Stimulated activated CD8-positive, alpha-beta memory T cell treated with anti-CD3 and anti-CD28 coated beads, Interleukin-4, amount 100 ng/mL, for 24 hours (primary cell): ENCODE measurements at regions not wholly inside any gene's neighbourhood (a gene's known extent, or its start where the extent isn't known, plus 50 kb on each side); places are given as distances from the start of the nearest gene placed in this dataset.
"Not testable (repeated sequence)": the region's sequence is repeated elsewhere in the genome, so short reads cannot be mapped to it uniquely, and the experiment has no call there.

ENCODE experiments used
- DNase-seq: peaks from one replicate; pipeline ENCODE4 v3.0.0-alpha.2; 2020; ENCODE audit warnings: low read depth

GRCh38 chr16:16448423-16448822 lies 69.5 kb downstream of the NPIPA7 start:
- not testable (repeated sequence) for DNase-seq

GRCh38 chr16:16449712-16450237 lies 70.8 kb downstream of the NPIPA7 start:
- DNase-seq = not testable (repeated sequence)

DNA sequence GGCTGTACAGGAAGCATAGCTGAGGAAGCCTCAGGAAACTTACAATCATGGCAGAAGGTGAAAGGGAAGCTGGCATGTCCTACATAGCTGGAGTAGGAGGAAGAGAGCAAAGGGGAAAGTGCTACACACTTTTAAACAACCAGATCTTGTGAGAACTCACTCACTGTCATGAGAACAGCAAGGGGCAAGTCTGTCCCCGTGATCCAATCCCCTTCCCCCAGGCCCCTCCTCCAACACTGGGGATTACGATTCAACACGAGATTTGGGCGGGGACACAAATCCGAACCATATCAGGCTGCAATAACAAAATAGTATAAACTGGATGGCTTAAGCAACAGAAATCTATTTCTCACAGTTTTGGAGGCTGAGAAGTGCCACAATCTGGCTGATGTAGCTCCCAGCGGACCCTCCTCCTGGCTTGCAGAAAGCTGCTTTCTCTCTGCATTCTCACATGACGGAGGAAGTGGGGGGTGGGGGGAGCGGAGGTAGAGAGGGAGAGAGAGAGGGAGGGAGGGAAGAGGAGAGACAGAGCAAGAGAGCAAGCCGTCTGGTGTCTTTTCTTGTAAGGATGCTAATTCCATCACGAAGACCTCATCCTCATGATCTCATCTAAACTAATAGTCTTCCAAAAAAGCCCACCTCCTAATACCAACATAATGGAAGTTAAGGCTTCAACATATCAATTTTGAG lies 72.9 kb downstream of the NPIPA7 start:
- DNase-seq = not testable (repeated sequence)

DNA sequence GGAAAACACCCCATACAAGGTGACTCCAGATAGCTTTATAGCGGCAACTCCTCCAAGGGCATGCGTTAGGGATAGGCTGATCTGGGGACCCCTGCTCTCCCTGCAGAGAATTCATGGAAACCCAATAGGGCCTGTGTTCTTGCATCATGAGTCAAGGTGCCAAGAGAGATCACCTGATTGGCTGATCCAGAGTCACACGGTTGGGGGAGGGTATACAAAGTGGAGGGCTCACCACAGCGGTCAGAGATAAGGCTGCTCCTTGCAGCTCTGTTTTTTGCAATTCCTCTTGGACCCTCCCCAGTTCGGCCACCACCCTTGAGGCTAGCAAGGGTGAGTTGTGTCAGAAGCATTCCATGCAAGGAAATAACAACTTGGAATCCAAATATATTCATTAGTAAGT lies 79.6 kb downstream of the NPIPA7 start:
- not testable (repeated sequence) for DNase-seq

DNA sequence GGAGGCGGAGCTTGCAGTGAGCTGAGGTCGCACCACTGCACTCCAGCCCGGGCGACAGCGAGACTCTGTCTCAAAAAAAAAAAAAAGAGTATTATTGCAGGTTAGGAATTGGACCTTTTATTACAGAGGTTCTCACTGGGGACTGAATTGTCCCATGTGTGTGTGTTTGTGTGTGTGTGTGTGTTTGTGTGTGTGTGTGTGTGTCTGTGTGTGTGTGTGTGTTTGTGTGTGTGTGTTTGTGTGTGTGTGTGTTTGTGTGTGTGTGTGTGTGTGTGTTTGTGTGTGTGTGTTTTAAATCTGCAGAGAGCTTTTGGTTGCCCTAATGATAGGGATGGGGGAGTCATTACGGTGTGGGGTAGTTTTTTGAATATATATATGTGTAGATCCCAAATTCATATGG lies 84.9 kb downstream of the NPIPA7 start:
- DNase-seq = not testable (repeated sequence)

- not testable (repeated sequence) for DNase-seq
Observed at GRCh38 chr16:16488919-16489318, 110.0 kb downstream of the NPIPA7 start.

- DNase-seq = not testable (repeated sequence)
Observed at GRCh38 chr16:16489466-16489865, 110.5 kb downstream of the NPIPA7 start.

DNA sequence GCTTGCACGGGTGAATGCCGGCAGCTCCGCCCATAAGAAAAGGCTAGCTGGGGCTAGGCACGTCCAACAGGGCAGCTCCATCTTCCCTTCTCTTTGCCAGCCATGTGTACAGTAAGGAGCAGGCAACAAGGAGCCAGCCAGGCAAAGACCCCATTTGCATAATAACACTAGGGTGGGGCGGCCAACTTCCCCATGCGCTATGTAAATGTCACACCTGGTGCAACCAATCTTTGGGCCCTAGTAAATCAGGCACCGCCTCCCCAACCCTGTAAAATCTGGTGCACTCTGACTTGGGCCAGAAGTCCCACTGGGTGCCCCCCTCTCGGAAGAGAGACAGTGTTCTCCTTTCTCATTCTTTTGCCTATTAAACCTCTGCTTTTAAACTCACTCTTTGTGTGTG lies 115.2 kb downstream of the NPIPA7 start:
- DNase-seq = not testable (repeated sequence)

GRCh38 chr16:16494998-16495397 lies 116.1 kb downstream of the NPIPA7 start:
- DNase-seq = not testable (repeated sequence)

DNA sequence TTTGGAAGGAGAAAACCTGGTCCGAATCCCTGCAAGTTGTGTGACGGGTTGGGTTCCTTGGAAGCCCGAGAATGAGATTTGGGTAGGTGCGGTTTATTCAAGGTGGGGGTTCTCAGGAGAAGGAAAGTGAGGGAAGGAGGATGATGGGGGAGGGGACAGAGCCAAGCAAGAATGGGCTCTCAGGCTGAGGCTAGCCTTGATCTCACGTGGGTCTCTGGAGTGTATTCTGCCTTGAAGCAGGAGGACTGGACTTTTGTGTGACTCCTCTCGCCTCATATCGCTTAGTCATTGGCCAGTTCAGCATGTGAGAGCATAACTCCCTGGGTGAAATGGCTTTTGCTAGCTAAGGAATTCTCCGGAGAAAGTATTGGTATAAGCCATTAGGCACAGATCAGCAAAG lies 120.9 kb downstream of the NPIPA7 start:
- not testable (repeated sequence) for DNase-seq

- DNase-seq = not testable (repeated sequence)
Observed at GRCh38 chr16:16507041-16507440, 128.1 kb downstream of the NPIPA7 start.

GRCh38 chr16:16508344-16508743 lies 129.4 kb downstream of the NPIPA7 start:
- not testable (repeated sequence) for DNase-seq

DNA sequence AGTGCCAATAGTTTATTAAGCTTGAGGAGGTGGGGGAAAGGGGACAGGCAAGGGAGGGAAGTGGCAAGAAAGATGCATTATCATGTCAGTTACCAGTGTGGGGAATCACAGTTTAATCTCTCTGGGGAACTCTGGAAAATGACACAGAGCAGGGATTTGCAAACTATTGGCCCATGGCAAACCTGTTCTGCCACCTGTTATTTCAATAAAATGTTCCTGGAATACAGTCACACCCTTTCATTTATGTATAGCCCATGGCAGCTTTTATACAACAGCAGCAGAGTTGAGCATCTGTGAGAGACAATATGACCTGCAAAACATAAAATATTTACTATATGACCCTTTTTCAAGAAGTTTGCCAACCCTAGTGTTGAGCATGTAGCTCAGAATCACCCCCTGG lies 140.5 kb downstream of the NPIPA7 start:
- not testable (repeated sequence) for DNase-seq

- DNase-seq = not testable (repeated sequence)
Observed at GRCh38 chr16:16521239-16522002, 142.5 kb downstream of the NPIPA7 start.

- not testable (repeated sequence) for DNase-seq
Observed at GRCh38 chr16:16526998-16527397, 148.1 kb downstream of the NPIPA7 start.

DNA sequence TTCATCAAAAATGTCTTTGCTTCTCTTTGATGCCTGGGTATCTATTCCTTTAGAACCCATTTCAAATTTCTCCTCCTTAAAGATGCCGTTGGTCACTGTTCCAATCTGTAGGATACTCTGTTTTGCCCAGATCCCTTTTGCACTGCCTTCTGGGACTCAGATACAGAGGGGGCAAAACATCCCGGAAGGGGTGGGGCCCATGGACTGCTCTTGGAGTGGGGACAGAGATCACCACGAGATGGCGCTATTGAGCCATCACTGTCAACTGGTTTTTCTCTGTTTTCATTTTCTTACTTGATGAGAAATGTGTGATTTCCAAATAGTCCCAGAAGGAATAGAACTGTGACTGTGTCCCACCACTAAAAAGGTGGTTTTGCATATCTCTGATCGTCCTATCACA lies 151.8 kb downstream of the NPIPA7 start:
- DNase-seq = not testable (repeated sequence)

- DNase-seq = not testable (repeated sequence)
Observed at GRCh38 chr16:16535565-16535964, 156.6 kb downstream of the NPIPA7 start.

DNA sequence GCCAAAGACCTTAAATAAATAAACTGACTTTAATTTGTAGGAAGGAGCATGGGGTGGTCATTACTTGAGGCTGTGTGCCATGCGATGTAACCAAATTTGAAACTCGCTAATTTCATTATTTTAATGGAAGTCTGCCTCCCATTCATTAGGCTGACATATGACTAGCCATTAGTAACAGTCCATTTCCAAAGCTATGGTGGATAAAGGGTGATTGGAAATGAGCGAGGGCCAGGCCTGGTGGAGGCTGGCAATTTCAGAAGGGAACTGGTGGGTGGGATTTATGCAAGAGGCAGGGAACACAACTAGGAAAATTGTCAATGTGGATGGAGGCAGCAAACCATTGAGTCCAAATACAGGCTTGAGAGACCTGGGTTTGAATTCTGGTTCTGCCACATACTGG lies 157.2 kb downstream of the NPIPA7 start:
- DNase-seq = not testable (repeated sequence)

- not testable (repeated sequence) for DNase-seq
Observed at GRCh38 chr16:16549710-16550109, 170.8 kb downstream of the NPIPA7 start.

DNA sequence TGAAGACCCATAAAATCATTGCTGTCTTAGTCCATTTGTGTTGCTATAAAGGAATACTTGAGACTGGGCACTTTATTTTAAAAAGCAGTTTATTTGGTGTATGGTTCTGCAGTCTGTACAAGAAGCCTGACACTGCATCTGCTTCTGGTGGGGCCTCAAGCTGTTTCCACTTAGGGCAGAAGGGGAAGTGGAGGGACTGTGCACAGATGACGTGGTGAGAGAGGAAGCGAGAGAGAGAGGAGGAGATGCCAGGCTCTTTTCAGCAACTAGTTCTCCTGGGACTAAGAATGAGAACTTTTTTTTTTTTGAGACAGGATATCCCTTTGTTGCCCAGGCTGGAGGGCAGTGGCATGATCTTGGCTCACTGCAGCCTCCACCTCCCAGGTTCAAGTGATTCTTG lies 171.9 kb downstream of the NPIPA7 start:
- DNase-seq = not testable (repeated sequence)

DNA sequence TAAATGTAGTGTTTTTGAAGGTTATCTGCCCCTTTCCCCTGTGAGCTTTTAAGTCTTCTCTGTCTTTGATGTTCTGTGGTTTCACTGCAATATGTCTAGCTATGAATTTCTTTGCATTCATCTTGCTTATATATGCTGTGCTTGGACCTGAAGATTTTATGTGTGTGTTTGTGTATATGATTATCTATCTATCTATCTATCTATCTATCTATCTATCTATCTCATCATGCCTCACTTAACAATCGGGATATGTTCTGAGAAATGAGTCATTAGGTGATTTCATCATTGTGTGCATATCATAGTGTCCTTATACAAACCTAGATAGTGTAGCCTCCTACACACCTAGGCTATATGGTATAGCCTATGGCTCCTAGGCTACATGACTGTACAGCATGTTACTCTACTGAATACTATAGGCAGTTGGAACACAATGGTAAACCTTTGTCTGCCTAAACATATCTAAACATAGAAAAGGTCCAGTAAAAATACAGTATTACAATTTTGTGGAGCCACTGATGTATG lies 173.9 kb downstream of the NPIPA7 start:
- not testable (repeated sequence) for DNase-seq

GRCh38 chr16:16559179-16559740 lies 180.3 kb downstream of the NPIPA7 start:
- DNase-seq = not testable (repeated sequence)
